ENCODE measurements at regions not wholly inside any gene's neighbourhood (a gene's known extent, or its start where the extent isn't known, plus 50 kb on each side); places are given as distances from the start of the nearest gene placed in this dataset.

GRCh38 chr13:22599156-22599555 lies 581.6 kb upstream of the SGCG start:
- TF ChIP-seq CTCF (IDR thresholded peaks at IDR 0.05), result no peak
- Mint-ChIP-seq H3K27me3 (ENCODE audit: low read depth) (no peaks in the 10 kb centered on the region), H3K4me3 (ENCODE audit: unreplicated experiment) (no peak overlapping the region), H3K36me3 (ENCODE audit: low read depth) (no peaks in the 10 kb centered on the region), H3K9me3 (ENCODE audit: low read depth) (peaks cover 5% of the 10 kb centered on the region), H3K4me1 (ENCODE audit: low read depth) (peaks cover 5% of the 10 kb centered on the region), H3K27ac (ENCODE audit: unreplicated experiment) (no peak overlapping the region)
- DNase-seq (ENCODE audit: low spot score), result no peak

DNA sequence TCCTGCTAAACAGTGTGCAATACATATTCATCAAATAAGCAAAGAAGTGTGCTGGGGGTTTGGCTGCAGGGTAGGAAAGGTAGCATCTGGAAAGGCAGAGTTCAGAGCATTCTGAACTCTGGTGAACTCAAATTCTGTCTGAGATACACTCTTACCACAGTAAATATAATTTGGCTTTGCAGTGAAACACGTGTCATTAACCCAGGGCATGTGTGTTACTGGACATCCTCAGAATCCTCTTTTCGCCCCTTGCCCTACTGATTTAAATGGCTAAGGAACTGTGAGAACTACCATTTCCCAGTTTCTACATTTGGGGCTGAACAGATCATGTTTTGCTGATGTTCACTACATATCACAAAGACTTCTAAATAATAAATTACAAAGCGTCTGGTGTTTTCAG lies 562.8 kb upstream of the SGCG start:
- peaks cover 13% of the 10 kb centered on the region for H3K9me3 Mint-ChIP-seq (ENCODE audit: low read depth)
- no peak overlapping the region for H3K4me3 Mint-ChIP-seq (ENCODE audit: unreplicated experiment)
- no peak for DNase-seq (ENCODE audit: low spot score)
- no peak for TF ChIP-seq CTCF (IDR thresholded peaks at IDR 0.05)
- H3K27me3 Mint-ChIP-seq (ENCODE audit: low read depth), result no peaks in the 10 kb centered on the region
- H3K4me1 Mint-ChIP-seq (ENCODE audit: low read depth), result no peaks in the 10 kb centered on the region
- peaks cover 4% of the 10 kb centered on the region for H3K36me3 Mint-ChIP-seq (ENCODE audit: low read depth)
- no peak overlapping the region for H3K27ac Mint-ChIP-seq (ENCODE audit: unreplicated experiment)

DNA sequence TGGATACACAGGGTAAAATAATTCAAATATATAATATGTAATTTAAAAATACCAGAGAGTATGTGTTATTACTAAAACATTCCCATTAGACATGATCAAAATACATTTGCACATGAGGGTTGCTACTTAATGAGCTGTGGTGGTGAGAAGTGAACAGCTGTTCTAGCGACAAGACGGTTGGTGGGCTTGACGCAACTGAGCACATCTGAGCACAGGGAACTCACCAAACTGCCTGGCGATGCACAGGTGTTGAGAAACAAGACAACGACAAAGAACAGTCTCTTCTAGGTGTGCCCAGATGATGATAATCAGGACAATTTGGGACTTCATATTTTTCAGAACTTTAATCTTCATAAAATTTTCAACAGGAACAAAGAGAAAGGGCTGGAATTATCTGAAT lies 555.1 kb upstream of the SGCG start:
- no peak for DNase-seq (ENCODE audit: low spot score)
- Mint-ChIP-seq H3K27me3 (ENCODE audit: low read depth) (no peaks in the 10 kb centered on the region), H3K4me1 (ENCODE audit: low read depth) (peaks cover 13% of the 10 kb centered on the region), H3K9me3 (ENCODE audit: low read depth) (peaks cover 13% of the 10 kb centered on the region), H3K27ac (ENCODE audit: unreplicated experiment) (no peak overlapping the region), H3K36me3 (ENCODE audit: low read depth) (no peaks in the 10 kb centered on the region), H3K4me3 (ENCODE audit: unreplicated experiment) (no peak overlapping the region)
- TF ChIP-seq CTCF (IDR thresholded peaks at IDR 0.05), result no peak

DNA sequence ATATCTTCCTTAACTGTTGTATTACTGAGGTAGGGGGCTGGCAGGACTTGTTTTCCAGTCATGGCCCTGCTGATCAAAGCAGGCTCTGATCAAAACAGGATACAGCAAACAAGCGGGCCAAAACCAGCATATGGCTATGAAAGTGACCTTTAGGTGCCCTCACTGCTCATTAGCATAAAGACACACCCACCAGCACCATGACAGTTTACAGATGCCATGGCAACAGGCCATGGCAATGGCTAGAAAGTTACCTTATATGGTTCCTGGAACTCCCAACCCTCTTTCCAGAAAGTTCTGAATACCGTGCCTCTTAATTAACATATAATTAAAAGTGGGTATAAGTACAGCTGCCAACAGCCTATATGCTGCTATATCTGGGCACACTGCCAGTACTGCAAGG lies 551.4 kb upstream of the SGCG start:
- H3K4me3 Mint-ChIP-seq (ENCODE audit: unreplicated experiment), result no peak overlapping the region
- DNase-seq (ENCODE audit: low spot score), result no peak
- peaks cover 13% of the 10 kb centered on the region for H3K4me1 Mint-ChIP-seq (ENCODE audit: low read depth)
- peaks cover 23% of the 10 kb centered on the region for H3K9me3 Mint-ChIP-seq (ENCODE audit: low read depth)
- H3K27ac Mint-ChIP-seq (ENCODE audit: unreplicated experiment), result no peak overlapping the region
- no peaks in the 10 kb centered on the region for H3K27me3 Mint-ChIP-seq (ENCODE audit: low read depth)
- H3K36me3 Mint-ChIP-seq (ENCODE audit: low read depth), result peaks cover 5% of the 10 kb centered on the region
- no peak for TF ChIP-seq CTCF (IDR thresholded peaks at IDR 0.05)

DNA sequence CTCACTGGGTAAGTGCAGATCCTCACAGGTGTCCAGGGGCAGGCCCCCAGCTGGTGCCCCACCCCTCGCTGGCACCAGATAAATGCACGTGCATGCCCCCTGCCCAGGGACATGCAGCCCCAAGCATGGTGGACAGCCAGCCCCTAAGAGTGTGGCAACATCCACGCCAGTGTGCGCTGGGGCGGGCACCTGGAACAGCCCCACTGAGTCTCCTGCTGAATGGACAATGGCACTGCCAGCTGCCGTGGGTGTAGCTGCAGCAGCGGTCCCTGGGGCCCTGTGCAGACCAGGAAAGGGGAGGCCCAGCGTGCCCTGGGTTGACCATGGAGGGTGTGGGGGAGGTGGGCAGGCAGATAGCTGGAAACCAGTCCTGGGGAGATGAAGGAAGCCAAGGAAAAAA lies 538.7 kb upstream of the SGCG start:
- Mint-ChIP-seq H3K27ac (ENCODE audit: unreplicated experiment) (no peak overlapping the region), H3K36me3 (ENCODE audit: low read depth) (no peaks in the 10 kb centered on the region), H3K27me3 (ENCODE audit: low read depth) (peaks cover 2% of the 10 kb centered on the region), H3K4me3 (ENCODE audit: unreplicated experiment) (no peak overlapping the region), H3K9me3 (ENCODE audit: low read depth) (peaks cover 4% of the 10 kb centered on the region), H3K4me1 (ENCODE audit: low read depth) (no peaks in the 10 kb centered on the region)
- no peak for DNase-seq (ENCODE audit: low spot score)
- no peak for TF ChIP-seq CTCF (IDR thresholded peaks at IDR 0.05)
